Dedifferentiated amniotic fluid mesenchymal stem cell (primary cell): ENCODE measurements at regions not wholly inside any gene's neighbourhood (a gene's known extent, or its start where the extent isn't known, plus 50 kb on each side); places are given as distances from the start of the nearest gene placed in this dataset.
A peak's percentile ranks its signal among the peaks of the same experiment; 100 is the strongest.

Source experiments
- DNase-seq: peaks from one replicate; pipeline ENCODE4 v3.0.0-alpha.2; 2016; ENCODE audit errors: extremely low spot score

DNA sequence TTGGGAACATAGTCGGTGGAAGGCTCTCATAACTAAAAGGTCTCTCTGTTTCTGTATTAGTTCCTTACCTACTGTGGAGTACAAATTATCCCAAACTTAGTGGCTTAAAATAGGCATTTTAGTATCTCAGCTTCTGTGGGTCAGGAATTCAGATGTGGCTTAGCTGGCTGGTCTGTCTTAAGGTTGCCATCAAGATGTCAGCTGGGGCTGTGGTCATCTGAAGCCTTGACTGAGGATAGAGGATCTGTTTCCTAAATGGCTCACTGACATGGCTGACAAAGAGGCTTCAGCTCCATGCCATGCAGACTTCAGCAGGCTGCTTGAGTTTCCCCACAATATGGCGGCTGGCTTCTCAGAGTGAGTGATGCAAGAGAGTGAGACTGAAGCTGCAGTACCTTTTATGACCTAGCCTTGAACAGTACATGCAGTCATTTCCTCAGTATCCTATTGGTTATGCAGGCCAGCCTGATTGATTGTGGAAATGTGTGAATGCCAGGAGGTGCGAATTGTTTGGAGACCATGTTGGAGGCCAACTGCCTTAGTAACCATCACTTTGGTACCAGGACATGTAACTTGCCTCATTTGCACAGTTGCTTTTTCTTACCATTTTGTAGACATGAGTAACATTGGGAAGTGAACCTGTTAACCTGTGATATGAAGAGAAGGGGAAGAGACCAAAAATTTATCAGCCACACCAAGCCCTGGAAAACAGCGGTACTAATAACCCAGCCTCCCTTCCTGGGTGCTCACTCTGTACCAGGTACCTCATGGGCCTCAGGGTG lies 152.8 kb upstream of the IER5L start:
- DNase-seq, result no peak

DNA sequence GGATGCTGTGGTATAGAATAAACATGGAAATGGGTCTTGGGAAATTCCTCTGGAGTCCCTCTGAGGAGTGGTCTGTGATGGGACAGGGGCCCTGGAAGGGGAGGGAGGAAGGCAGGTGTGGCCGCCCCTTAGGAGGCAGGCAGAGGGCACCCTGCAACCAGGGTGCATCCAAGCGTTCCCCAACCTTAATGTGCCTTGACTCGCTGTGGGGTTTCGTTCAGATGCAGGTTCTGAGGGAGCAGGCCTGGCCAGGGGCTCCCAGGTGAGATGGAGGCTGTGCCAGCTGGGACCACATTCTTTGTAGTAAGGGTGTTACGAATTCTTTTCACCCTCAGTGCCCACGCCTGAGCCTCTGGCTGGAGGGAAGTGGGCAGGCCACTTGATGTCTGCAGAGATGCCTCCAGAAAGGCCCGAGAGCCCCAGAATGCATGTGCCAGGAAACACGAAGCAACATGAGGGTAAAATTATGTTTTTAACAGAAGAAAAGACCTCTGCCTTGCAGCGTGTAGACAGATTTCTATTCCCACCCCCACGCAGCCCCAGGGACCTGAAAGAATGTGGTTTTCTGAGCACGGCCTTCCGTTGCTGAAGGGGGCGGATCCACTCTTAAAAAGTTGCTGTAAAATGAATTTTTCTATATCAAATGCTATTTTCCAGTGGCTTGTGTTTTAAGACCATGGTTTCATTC lies 150.4 kb upstream of the IER5L start:
- no peak for DNase-seq

DNA sequence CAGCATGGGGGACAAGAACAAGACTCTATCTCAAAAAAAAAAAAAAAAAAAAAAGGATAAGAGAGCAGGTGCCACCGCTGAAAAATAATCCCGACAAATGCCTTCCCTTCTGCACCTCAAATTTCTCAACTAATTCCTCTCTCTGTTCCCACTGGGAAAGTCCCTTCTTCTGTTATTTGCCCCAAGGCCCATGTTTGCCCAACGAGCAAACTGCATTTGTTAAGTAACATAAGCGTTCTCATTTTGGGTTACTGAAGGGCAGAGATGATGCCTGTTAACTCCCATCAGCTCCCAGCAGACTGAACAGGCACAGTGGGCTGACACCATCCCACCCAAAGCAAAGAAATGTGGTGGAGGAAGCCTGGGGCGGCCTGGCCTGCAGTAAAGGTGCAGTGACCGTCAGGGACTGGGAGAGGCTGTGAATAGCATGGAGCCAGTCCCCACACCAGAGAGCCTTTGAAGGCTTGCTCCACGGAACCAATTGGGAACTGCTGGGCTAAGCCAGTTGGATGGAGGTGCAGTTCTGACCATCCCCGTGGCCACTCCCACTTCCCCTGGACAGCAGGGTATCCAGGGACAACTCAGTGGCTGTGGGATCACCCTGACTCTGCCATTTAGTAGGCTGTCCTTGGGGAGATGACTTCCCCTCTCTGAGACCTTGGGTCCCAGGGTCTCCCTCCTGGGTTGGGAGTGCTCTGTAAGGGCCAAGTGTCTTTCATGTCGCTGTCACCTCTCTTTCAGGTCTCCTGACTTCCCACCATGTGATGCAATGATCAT lies 149.7 kb upstream of the IER5L start:
- no peak for DNase-seq

DNA sequence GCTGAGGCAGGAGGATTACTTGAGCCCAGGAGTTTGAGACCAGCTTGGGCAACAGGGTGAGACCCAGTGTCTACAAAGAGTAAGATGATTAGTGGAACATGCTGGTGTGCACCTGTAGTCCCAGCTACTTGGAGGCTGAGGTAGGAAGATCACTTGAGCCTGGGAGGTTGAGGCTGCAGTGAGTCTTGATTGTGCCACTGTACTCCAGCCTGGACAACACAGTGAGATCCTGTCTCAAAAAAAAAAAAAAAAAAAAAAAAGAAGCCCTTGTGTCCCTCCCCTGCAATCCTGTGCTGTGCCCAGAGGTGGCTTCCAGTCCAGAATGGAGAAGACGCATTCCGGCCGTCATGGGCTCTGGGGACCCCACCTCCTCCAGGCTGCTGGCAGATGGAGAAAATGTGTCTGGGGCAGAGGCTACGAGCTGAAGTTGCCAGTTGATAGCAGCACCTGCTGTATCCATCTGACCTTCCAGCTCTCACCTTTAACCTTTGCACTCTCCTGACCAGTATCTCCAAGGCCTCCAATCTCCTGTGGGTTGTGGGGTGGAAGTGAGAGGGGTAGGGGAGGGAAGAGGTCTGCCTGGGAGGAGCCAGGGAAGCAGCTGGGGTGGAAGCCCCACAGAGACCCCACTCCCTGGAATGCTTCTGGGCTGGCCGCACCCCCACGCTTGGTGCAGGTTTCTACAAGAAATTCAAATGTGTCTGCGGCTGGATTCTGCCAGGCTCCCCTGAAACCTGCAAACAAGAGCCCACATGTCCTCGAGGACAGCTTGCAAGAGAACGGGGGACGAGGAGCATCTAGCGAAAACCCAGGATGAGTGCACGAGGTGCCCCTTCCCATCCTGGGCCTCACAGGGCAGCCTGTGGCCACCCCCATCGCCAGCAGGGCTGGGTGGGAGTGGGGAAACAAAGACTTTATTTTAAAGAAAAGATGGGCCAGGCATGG lies 148.3 kb upstream of the IER5L start:
- no peak for DNase-seq

DNA sequence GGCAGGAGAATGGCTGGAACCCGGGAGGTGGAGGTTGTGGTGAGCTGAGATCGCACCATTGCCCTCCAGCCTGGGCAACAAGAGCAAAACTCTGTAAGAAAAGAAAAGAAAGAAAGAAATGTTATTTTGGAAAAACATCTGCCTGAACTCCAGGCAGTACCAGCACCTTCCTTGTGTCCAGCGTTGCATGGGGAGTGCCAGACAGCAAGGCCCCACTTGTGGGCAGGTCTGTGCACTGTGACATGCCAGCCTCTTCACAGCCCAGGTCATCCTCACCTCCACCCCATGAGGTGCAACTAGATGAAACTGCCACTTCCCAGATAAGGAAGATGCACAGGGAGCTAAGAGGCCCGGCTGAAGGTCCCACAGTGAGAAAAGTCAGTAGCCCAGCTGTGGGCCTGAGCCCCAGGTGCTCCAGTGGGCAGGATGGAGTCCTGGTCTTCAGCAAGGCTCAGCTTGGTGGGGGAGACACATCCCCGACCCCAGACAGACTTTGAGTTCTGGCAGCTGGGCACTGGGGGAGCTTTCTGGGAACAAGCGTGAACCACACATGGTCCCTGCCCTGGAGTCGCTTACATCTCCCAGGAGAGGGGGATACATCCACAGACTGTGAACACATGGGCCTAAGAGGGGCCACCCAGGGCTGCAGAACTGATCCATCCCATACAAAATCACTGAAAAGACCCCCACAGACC lies 146.9 kb upstream of the IER5L start:
- DNase-seq, result no peak

DNA sequence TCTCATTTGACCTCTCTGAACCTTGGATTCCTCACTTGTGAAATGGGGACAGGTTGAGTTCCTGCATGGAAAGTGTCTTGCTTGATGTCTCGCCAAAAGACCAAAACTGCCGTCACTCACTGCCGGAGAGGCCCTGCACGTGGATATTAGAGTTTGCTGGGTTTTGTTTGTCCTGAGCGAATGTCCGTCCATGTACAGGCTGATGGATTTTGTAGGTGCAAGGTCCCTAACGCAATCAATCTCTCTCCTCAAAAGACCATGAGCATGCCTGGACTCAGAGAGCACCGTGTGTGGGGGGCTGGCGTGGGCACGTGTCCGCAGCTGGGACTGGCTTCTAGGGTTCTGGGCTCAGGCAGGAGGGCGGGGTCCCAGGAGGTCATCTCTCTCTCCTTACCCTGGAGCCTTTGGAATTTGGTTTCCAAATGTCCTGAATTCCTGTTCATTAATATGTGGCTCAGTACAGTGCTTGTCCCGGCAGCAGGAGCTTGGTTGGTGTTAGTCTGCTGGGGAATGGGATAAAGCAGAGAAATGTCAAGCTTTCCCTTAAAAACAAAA lies 146.0 kb upstream of the IER5L start:
- DNase-seq, result no peak

DNA sequence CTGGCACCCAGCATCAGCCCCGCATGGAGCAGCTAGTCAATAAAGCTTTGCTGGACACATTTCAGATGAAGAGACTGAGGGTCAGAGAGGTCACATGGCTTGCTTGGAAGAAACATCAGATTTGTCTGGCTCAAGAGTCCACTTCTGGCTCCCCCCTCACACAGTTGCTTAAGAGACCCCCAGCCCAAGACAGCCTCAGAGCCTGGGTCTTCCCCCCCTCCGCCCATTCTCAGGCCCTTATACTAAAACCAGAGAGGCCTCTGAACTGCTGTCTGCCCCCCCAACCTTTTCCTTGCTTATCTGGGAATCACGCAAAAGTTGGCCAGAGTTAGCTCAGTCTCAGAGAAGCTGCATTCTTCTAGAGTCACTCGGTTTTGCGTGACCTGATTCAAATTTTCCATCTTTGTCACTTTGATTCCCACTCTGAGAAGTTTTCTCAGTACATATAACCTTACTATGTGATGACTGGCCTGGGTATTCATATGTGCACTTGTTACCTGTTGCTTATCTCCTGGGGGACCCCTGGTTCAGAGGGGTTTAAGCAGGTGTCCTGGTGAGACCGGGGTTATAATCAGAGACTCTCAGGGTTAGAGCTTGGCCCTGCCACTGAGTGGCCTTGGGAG lies 145.4 kb upstream of the IER5L start:
- DNase-seq, result peak; percentile 27

DNA sequence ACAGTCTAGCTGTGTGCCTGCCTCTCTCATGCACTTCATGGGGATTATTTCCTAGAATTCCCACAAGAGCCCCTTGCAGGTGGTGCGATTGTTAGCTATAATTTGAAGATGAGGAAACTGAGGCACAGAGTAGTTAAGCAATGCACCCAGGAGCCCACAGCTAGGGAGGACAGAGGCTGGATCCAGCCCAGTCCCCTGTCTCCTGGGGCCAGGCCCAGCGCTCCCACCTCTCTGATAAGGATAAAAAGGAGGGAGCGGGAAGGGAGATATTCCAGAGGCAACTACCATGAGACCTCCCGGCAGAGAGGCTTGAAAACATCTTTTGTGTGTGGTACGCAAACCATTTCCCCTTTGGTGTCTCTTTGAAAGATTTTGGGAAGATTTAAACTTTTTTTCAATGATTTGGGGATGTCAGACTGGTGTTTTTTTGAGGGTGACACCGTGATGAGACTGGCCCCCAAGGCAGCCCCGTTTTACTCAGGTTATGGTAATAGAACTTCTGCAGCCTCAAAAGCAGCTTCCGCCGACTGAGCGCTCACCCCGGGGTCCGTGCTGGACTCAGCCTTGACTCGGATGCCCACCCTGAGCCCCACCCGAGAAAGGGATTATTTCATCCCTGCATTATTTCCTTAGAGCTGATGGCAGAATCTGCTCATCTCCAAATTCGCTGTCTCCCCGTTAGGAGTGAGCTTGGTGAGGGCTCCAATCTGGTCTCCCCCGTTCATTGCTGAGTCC lies 144.7 kb upstream of the IER5L start:
- DNase-seq, result no peak

DNA sequence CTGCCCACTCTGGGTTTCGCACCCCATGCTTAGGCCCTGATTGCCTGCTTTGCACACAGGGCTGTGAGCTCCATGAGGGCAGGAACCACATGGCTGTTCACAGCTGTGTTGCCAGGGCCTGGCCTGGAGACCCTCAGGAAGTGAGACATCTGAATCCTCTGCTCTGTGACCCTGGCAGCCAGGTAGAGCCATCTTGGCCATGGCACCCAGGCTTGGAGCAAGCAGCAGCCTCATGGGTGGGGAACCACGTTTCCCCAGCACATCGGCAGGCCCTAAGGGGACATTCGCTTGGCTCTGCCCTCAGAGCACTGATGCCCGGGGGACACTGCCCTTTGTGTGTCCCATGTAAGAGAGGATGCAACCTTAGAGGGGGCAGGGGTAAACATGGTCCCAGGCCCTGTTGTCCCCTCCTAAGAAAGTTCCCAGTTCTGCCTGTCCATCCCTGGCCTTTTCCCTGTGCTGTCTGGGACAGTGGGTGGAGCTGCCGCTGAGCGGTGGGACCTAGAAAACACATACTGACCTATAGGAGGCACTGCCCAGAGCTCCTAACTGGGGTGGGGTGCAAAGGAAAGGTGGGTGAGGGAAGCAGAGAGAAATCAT lies 144.1 kb upstream of the IER5L start:
- no peak for DNase-seq

DNA sequence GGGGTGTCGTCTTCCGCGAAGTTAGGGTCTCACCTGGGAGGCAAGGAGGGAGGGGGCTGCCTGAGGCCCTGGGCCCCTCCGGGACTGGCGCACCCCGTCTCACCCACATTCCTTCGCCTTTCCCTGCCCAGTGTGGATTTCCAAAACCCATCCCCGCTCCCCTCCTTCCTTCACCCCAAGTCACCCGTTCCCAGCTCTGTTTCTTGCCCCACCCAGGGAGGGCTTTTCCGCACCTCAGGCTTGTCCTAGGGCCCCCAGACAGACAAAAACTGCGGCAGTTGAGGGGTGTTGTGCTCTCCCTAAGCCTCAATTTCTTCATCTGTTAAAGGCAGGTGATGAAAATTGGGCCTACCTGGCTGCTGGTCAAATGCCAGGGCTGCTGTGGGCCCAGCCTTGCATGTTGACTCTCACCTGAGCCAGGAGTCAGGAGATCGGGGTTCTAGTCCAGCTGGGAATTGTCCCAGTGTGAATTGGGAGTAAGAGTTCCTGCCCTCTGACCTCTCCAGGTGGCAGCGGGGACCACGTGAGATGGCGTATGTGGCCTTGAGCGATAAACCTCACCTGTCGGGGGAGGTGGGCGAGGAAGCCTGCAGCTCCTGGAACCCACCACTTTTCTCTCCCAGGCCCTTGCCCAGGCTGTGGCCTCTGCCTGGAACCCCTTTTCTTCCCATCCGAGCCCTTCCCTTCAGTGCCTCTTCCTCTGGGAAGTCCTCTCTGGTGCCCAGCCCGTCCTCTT lies 143.4 kb upstream of the IER5L start:
- DNase-seq, result no peak

DNA sequence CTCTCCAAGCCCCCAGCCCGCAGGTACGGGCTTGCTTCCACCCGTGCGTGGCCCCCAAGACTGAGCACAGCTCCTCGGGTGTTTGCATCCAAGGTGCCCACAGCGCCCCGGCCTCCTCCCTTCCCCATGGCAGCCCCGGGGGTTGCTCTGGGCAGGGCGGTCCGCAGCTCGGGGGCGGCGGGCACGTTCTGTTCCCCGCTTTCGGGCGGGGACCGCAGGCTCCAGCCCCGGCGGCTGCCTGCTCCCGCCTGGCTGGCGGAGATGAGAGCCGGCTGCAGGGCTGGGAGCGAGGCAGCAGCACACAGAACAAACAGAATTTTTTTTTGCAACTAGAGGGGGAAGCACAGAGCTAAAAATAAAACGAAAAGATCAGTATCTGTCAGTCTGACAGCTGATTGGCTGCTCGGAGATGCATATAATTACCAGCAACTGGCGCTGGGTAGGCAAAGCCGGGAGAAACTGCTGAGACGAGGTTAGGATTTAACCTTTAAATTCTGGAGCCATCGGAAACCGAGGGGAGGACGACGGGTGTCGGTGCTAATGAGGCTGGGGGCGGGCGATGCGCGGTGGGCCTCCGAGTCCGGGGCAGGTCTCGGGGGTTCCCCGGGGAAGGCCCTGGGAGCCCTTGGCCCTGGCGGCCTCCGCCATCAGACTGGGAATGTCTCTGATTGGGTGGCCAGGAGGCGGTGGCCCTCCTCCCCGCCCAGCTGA lies 142.7 kb upstream of the IER5L start:
- peak; percentile 87 for DNase-seq

DNA sequence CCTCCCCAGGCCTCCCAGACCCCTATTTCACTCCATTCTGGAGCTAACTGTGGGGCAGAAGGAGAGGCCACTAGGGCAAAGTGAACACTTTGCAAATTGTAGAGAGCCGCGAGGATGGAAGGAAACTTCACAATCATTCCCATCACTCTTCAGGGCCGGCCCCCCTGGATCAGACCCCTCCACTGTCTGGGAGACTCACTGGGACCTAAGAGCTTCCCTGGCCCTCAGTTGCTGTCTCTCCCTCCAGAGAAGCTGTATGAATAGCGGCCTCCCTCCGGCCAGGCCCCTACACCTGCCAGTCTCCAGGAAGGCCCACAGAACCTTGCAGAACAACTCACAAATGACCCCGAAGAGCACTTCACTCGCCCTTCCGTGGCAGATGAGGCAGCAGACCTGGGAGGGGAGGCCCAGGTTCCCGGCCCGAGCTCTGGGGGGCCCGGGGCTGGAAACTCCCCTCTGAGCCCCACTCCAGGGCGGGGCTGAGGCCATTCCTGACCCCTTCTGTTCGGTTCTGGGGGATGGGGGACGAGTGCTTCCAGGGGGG lies 141.9 kb upstream of the IER5L start:
- no peak for DNase-seq

DNA sequence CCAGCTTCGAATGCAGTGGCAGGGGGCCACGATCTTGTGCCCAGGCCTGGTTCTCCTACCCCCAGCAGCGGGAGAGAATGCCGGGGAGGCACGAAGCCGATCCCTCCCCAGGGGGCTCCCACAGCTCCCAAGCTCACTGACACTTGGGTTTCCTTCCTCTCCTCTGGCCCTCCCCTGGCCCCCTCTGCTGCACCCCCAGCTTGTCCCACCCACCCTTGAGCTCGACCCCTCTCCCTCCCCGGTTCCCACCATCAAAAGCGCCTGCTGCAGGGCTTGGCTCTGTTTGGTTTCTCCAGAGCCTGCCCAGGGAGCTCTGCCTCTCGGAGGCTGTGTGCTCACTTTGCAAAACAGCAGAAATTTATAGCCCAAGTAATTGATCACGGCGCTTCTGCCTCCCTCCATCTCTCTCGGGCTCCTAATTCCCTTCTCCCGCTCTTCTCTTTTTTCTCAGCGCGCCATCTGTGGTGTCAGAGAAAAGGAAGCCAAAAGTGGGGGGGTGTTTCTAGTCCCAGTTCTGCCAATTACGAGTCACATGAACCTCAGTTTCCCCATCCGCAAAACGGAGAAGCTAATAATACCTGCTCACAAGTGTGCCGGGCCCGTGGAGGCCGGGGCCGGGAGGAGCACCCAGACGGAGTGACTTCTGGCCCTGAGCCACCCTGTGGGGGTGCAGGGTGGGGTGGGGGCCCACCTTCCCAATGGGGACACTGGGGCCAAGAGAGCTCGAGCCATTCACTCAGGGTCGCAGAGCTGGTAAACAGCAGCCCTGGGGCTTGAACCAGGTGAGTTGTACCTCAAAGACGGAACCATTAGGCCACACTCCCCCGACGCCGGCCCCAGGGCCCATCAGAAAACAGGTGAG lies 141.2 kb upstream of the IER5L start:
- DNase-seq, result no peak

DNA sequence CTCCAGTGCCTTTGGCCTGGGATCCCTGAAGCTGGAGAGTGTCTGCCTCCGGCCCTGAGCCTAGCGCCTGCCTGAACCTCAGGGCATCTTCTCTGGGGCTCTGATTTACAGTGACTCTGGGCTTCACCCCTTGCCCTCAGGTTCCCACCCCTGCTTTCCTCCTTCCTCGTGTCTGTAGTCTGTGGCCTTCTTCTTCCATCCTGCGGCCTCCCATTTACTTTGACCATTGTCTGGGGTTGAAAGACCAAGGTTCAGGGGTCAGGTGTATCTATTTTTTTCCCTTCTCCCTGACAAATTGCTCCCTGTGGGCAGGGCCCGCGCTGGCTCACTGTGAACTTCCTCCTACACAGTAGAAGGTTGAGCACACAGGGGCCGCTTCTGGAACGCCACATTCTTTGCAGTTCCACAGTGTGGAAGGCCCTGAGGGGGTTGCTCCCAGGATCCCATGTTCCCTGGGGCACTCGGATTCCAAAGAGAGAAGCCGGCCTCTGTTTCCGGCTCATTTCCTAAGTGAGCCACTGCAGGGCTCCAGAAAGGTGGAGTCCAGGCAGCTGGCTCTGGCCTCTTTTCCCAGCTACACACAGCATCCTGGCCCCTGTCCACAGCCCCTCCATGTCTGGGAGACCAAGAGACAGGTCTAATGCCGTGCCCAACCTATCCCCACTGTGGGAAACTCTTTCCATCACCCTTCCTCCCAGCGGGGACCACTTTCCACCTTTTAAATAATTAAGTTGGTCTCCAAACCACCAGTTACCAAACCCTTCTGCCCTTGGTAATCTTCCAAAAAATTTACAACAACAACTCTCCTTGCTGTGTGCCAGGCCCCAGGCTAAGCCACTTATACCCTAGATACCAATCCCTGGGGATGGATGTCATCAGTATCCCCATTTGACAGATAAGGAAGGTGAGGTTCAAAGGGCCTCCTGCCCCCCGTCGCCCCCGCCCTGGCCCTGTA lies 140.3 kb upstream of the IER5L start:
- no peak for DNase-seq
